SK-N-SH treated with all-trans-retinoic acid at 6 μM for 48 hours (cell line): ENCODE measurements at regions not wholly inside any gene's neighbourhood (a gene's known extent, or its start where the extent isn't known, plus 50 kb on each side); places are given as distances from the start of the nearest gene placed in this dataset.

ENCODE experiments used
- ATAC-seq: fragments of 200-7000 bp; cut with Tn5 transposase; 3 replicates; pipeline ENCODE4 v1.9.1; 2020; ENCODE audit warnings: mild to moderate bottlenecking, moderate library complexity
- ARNTL ChIP-seq: fragments of 450-650 bp; formaldehyde crosslinking; IDR thresholded peaks from 2 replicates; pipeline ENCODE4 v1.5.0; 2020; ENCODE audit warnings: low read depth, mild to moderate bottlenecking, moderate library complexity, borderline replicate concordance
- BACH2 ChIP-seq: fragments of 250-450 bp; sonication (Bioruptor Pico); IDR thresholded peaks from 2 replicates; pipeline ENCODE4 v1.9.0; 2021; ENCODE audit warnings: mild to moderate bottlenecking, borderline replicate concordance
- CSDC2 ChIP-seq: fragments of 250-450 bp; sonication (Bioruptor Pico); IDR thresholded peaks from 2 replicates; pipeline ENCODE4 v1.5.0; 2020; ENCODE audit warnings: mild to moderate bottlenecking, moderate library complexity
- ESRRG ChIP-seq: fragments of 250-450 bp; sonication (Bioruptor Pico); IDR thresholded peaks from 2 replicates; pipeline ENCODE4 v1.6.1; 2021; ENCODE audit warnings: mild to moderate bottlenecking
- ISL1 ChIP-seq: fragments of 250-450 bp; sonication (Bioruptor Pico); IDR thresholded peaks from 2 replicates; pipeline ENCODE4 v2.1.2; 2022; ENCODE audit warnings: mild to moderate bottlenecking, moderate library complexity
- OSR1 ChIP-seq: fragments of 250-450 bp; sonication (Bioruptor Pico); IDR thresholded peaks from 2 replicates; pipeline ENCODE4 v1.8.0; 2022; ENCODE audit warnings: moderate library complexity, mild to moderate bottlenecking, inconsistent platforms
- PATZ1 ChIP-seq: fragments of 250-450 bp; sonication (Bioruptor Pico); IDR thresholded peaks from 2 replicates; pipeline ENCODE4 v1.8.0; 2020; ENCODE audit warnings: mild to moderate bottlenecking, moderate library complexity, borderline replicate concordance
- POU6F1 ChIP-seq: fragments of 250-450 bp; sonication (Bioruptor Pico); IDR thresholded peaks from 2 replicates; pipeline ENCODE4 v1.8.0; 2021; ENCODE audit warnings: low read depth, mild to moderate bottlenecking, moderate library complexity, borderline replicate concordance
- PPARA ChIP-seq: fragments of 250-450 bp; sonication (Bioruptor Pico); IDR thresholded peaks from 2 replicates; pipeline ENCODE4 v1.5.0; 2020; ENCODE audit warnings: mild to moderate bottlenecking, borderline replicate concordance
- RARB ChIP-seq: fragments of 250-450 bp; sonication (Bioruptor Pico); IDR thresholded peaks from 2 replicates; pipeline ENCODE4 v1.8.0; 2021; ENCODE audit warnings: mild to moderate bottlenecking, moderate library complexity
- SNAI2 ChIP-seq: fragments of 250-450 bp; sonication (Bioruptor Pico); IDR thresholded peaks from 2 replicates; pipeline ENCODE4 v1.5.0; 2020; ENCODE audit warnings: mild to moderate bottlenecking, moderate library complexity
- TCF4 ChIP-seq: fragments of 250-450 bp; sonication (Bioruptor Pico); IDR thresholded peaks from 2 replicates; pipeline ENCODE4 v1.8.0; 2021; ENCODE audit warnings: mild to moderate bottlenecking, moderate library complexity, borderline replicate concordance
- TOX ChIP-seq: fragments of 250-450 bp; sonication (Bioruptor Pico); IDR thresholded peaks from 2 replicates; pipeline ENCODE4 v1.8.0; 2021; ENCODE audit warnings: mild to moderate bottlenecking, moderate library complexity, borderline replicate concordance
- ZC3H10 ChIP-seq: fragments of 250-450 bp; sonication (Bioruptor Pico); IDR thresholded peaks from 2 replicates; pipeline ENCODE4 v1.5.1; 2021; ENCODE audit warnings: mild to moderate bottlenecking, moderate library complexity
- ZFP3 ChIP-seq: fragments of 250-450 bp; sonication (Bioruptor Pico); IDR thresholded peaks from 2 replicates; pipeline ENCODE4 v1.5.0; 2020; ENCODE audit warnings: mild to moderate bottlenecking, moderate library complexity
- ZFP30 ChIP-seq: fragments of 450-650 bp; formaldehyde crosslinking; IDR thresholded peaks from 2 replicates; pipeline ENCODE4 v1.5.0; 2022; ENCODE audit warnings: mild to moderate bottlenecking, moderate library complexity
- ZNF565 ChIP-seq: fragments of 450-650 bp; formaldehyde crosslinking; conservative IDR thresholded peaks from 2 replicates; pipeline ENCODE4 v1.5.0; 2020; ENCODE audit warnings: low read depth, mild to moderate bottlenecking, moderate library complexity
- ZNF70 ChIP-seq: fragments of 450-650 bp; formaldehyde crosslinking; IDR thresholded peaks from 2 replicates; pipeline ENCODE4 v1.5.0; 2020; ENCODE audit warnings: mild to moderate bottlenecking, moderate library complexity
- ZNF8 ChIP-seq: fragments of 450-650 bp; formaldehyde crosslinking; IDR thresholded peaks from 2 replicates; pipeline ENCODE4 v1.5.0; 2020; ENCODE audit warnings: mild to moderate bottlenecking, moderate library complexity
- TF ChIP-seq, protein P1 (sequence below): fragments of 250-450 bp; sonication (Bioruptor Pico); IDR thresholded peaks from 2 replicates; pipeline ENCODE4 v1.5.1; 2021; ENCODE audit warnings: mild to moderate bottlenecking, moderate library complexity
- TF ChIP-seq, protein P2 (sequence below): fragments of 250-450 bp; sonication (Bioruptor Pico); IDR thresholded peaks from 2 replicates; pipeline ENCODE4 v1.5.0; 2020; ENCODE audit warnings: mild to moderate bottlenecking, moderate library complexity
- TF ChIP-seq, protein P3 (sequence below): fragments of 250-450 bp; sonication (Bioruptor Pico); IDR thresholded peaks from 2 replicates; pipeline ENCODE4 v1.5.1; 2020; ENCODE audit warnings: low read depth, mild to moderate bottlenecking, moderate library complexity

GRCh38 chrX:39337451-39337850 is 536.2 kb downstream of the MID1IP1 start:
- TF ChIP-seq ZFP30 (CRISPR knock-in tag) (no peak), POU6F1 (CRISPR knock-in tag) (no peak), RARB (CRISPR knock-in tag) (no peak), TCF4 (CRISPR knock-in tag) (no peak), TOX (no peak), ZNF8 (CRISPR knock-in tag) (no peak), BACH2 (CRISPR knock-in tag) (no peak)

DNA sequence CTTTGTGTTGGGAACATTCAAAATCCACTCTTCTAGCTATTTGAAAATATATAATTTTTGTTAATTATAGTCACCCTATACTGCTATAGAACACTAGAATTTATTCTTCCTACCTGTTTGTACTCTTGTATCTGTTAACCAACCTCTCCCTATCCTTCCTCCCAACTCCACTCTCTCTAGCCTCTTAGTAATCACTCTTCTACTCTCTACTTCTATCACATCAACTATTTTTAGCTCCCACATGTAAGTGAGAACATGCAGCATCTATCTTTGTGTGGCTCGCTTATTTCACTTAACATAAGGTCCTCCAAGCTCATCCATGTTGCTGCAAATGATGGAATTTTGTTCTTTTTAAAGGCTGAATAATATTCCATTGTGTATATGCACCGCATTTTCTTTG is 537.3 kb downstream of the MID1IP1 start:
- no peak for ATAC-seq
- no peak for TF ChIP-seq PATZ1 (CRISPR knock-in tag)
- no peak for TF ChIP-seq TCF4 (CRISPR knock-in tag)
- TF ChIP-seq RARB (CRISPR knock-in tag): no peak
- TF ChIP-seq, protein P1, sequence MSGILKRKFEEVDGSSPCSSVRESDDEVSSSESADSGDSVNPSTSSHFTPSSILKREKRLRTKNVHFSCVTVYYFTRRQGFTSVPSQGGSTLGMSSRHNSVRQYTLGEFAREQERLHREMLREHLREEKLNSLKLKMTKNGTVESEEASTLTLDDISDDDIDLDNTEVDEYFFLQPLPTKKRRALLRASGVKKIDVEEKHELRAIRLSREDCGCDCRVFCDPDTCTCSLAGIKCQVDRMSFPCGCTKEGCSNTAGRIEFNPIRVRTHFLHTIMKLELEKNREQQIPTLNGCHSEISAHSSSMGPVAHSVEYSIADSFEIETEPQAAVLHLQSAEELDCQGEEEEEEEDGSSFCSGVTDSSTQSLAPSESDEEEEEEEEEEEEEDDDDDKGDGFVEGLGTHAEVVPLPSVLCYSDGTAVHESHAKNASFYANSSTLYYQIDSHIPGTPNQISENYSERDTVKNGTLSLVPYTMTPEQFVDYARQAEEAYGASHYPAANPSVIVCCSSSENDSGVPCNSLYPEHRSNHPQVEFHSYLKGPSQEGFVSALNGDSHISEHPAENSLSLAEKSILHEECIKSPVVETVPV (CRISPR knock-in tag): no peak

More at GRCh38 chrX:39337451-39337850, 536.2 kb downstream of the MID1IP1 start:
- ATAC-seq: no peak

DNA sequence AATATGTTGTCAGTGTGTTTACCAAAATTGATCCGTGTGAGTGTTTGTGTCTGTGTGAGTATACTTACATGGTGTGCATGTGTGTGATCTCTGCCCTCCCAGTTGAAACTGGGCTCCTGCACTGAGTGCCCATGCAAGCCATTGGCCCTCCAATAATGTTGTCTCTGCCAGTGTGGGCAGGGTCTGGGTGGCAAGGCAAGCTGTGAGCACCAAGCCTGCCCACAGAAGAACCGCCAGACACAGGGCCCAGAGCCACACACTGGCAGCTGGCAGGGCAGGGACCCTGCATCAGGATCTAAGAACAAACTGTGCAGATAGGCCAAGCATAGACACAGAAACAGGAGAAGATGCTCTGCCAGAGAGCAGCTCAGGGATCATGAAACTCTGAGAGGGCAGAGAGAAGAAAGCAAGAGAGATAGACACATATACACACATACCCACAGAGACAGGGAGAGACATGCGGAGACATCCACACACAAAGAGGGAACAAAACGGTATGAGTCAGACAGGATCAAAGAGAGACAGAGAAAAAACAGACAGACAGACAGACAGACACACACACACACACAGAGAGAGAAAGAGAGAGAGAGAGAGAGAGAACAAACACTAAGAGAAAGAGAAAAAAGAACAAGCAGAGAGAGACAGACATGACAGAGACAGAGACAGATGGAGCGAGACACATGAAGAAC is 555.0 kb downstream of the MID1IP1 start:
- ATAC-seq: no peak
- no peak for TF ChIP-seq ZFP3
- TF ChIP-seq RARB (CRISPR knock-in tag): no peak
- TF ChIP-seq, protein P1 (CRISPR knock-in tag): no peak
- no peak for TF ChIP-seq ZFP30 (CRISPR knock-in tag)
- no peak for TF ChIP-seq ZNF565 (CRISPR knock-in tag)
- TF ChIP-seq ISL1: no peak
- no peak for TF ChIP-seq CSDC2 (CRISPR knock-in tag)
- no peak for TF ChIP-seq PPARA
- TF ChIP-seq OSR1 (CRISPR knock-in tag): no peak

DNA sequence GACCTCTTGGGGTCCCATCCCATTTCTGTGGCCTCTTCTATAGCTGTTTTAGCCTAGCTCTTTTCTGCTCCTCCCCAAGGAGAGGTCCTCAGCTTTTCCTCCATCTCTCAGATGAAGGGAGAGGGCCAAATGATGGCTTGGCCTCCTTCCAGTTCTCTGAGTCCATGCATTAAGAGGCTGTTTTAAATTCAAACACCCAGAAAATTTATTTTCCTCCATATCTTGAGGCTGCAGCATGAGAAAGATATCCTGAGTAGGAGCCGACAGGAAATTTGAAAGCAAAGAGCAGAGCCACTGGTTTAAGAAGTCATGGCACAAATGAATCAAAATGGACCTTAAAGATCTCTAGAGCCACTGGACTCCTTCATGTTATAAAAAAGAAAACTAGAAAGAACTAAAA is 558.8 kb downstream of the MID1IP1 start:
- ATAC-seq: no peak
- TF ChIP-seq CSDC2 (CRISPR knock-in tag): no peak
- no peak for TF ChIP-seq ESRRG (CRISPR knock-in tag)
- TF ChIP-seq ZFP3: no peak
- no peak for TF ChIP-seq ZC3H10
- no peak for TF ChIP-seq ZFP30 (CRISPR knock-in tag)
- TF ChIP-seq ARNTL: no peak
- no peak for TF ChIP-seq ZNF565 (CRISPR knock-in tag)
- no peak for TF ChIP-seq POU6F1 (CRISPR knock-in tag)
- TF ChIP-seq PPARA: no peak
- TF ChIP-seq SNAI2 (CRISPR knock-in tag): no peak
- TF ChIP-seq ZNF70 (CRISPR knock-in tag): no peak
- TF ChIP-seq, protein P2, sequence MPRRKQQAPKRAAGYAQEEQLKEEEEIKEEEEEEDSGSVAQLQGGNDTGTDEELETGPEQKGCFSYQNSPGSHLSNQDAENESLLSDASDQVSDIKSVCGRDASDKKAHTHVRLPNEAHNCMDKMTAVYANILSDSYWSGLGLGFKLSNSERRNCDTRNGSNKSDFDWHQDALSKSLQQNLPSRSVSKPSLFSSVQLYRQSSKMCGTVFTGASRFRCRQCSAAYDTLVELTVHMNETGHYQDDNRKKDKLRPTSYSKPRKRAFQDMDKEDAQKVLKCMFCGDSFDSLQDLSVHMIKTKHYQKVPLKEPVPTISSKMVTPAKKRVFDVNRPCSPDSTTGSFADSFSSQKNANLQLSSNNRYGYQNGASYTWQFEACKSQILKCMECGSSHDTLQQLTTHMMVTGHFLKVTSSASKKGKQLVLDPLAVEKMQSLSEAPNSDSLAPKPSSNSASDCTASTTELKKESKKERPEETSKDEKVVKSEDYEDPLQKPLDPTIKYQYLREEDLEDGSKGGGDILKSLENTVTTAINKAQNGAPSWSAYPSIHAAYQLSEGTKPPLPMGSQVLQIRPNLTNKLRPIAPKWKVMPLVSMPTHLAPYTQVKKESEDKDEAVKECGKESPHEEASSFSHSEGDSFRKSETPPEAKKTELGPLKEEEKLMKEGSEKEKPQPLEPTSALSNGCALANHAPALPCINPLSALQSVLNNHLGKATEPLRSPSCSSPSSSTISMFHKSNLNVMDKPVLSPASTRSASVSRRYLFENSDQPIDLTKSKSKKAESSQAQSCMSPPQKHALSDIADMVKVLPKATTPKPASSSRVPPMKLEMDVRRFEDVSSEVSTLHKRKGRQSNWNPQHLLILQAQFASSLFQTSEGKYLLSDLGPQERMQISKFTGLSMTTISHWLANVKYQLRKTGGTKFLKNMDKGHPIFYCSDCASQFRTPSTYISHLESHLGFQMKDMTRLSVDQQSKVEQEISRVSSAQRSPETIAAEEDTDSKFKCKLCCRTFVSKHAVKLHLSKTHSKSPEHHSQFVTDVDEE (CRISPR knock-in tag): no peak
- TF ChIP-seq, protein P3, sequence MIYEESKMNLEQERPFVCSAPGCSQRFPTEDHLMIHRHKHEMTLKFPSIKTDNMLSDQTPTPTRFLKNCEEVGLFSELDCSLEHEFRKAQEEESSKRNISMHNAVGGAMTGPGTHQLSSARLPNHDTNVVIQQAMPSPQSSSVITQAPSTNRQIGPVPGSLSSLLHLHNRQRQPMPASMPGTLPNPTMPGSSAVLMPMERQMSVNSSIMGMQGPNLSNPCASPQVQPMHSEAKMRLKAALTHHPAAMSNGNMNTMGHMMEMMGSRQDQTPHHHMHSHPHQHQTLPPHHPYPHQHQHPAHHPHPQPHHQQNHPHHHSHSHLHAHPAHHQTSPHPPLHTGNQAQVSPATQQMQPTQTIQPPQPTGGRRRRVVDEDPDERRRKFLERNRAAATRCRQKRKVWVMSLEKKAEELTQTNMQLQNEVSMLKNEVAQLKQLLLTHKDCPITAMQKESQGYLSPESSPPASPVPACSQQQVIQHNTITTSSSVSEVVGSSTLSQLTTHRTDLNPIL (CRISPR knock-in tag): no peak
- no peak for TF ChIP-seq TCF4 (CRISPR knock-in tag)
